Heart right ventricle (tissue), 16 donors: ENCODE measurements at regions not wholly inside any gene's neighbourhood (a gene's known extent, or its start where the extent isn't known, plus 50 kb on each side); places are given as distances from the start of the nearest gene placed in this dataset.

Experiments used
- ATAC-seq, 8 donors: fragments of 200-7000 bp; cut with Tn5 transposase; one replicate each; pipeline ENCODE4 v1.9.1; 2020; ENCODE audit warnings: mild to moderate bottlenecking in 8 of 8, moderate library complexity in 8 of 8, moderate number of reproducible peaks in 1 of 8
- DNase-seq, 2 donors: peaks; one replicate each; pipeline ENCODE4 v3.0.0-alpha.2; 2020
- H3K27ac ChIP-seq, 10 donors: fragments of 200-600 bp; sonication (generic) in 2 of 10; one replicate each; pipeline versions ENCODE4 v1.5.0 to v1.8.0; 2020 to 2022; ENCODE audit warnings: mild to moderate bottlenecking in 3 of 10
- H3K27me3 ChIP-seq, 7 donors: fragments of 200-600 bp; one replicate each; pipeline ENCODE4 v1.8.0; 2021 to 2022; ENCODE audit warnings: mild to moderate bottlenecking in 2 of 7
- H3K36me3 ChIP-seq, 9 donors: fragments of 200-600 bp; sonication (generic) in 1 of 9; one replicate each; pipeline versions ENCODE4 v1.5.0 to v1.8.0; 2020 to 2022; ENCODE audit warnings: mild to moderate bottlenecking in 2 of 9
- H3K4me1 ChIP-seq, 9 donors: fragments of 200-600 bp; sonication (generic) in 1 of 9; one replicate each; pipeline versions ENCODE4 v1.5.0 to v1.8.0; 2020 to 2022; ENCODE audit warnings: mild to moderate bottlenecking in 4 of 9
- H3K4me3 ChIP-seq, 10 donors: fragments of 200-600 bp; sonication (generic) in 2 of 10; one replicate each; pipeline versions ENCODE4 v1.5.0 to v1.8.0; 2020 to 2022; ENCODE audit warnings: mild to moderate bottlenecking in 7 of 10, moderate library complexity in 2 of 10
- H3K9me3 ChIP-seq, 11 donors: fragments of 200-600 bp in 10 of 11; sonication (generic) in 2 of 11; one replicate each; pipeline versions ENCODE4 v1.5.0 to v1.8.0; 2013 to 2022; ENCODE audit warnings: mild to moderate bottlenecking in 2 of 11, control low read depth in 1 of 11, moderate library complexity in 1 of 11
- WGBS, 2 donors: extraction: QIAGEN DNeasy Blood & Tissue Kit; methylation state at CpG; one replicate each; pipeline ENCODE4 v1.1.7; 2013; ENCODE audit warnings: inconsistent platforms in 1 of 2; 5-methylcytosine and 5-hydroxymethylcytosine counted together
- intact Hi-C, 10 donors: fragments of 100-400 bp; cut with DNase I; formaldehyde crosslinking; loops; one replicate each; pipeline versions ENCODE4 v1.11.1 to v1.14.2; 2022
- TF ChIP-seq, protein P1 (sequence below), 9 donors: fragments of 200-600 bp; sonication (generic) in 2 of 9; IDR thresholded peaks; one replicate each; pipeline versions ENCODE4 v1.5.0 to v1.8.0; 2021 to 2022; ENCODE audit warnings: antibody characterized with exemption in 9 of 9, mild to moderate bottlenecking in 5 of 9, moderate library complexity in 1 of 9
- donor health status: Arrhythmogenic right ventricular cardiomyopathy.
- donor health status: ischemic (EF 13 %, LVEDD 7.1; RV severe dilation, severe dysfunction).
- donor health status: healthy with polysubstance abuse.
- donor health status: DM: no; HTN: yes; CAD: no.
- donor health status: DM: no; HTN: no; CAD: no.
- donor health status: ischemic (EF 25% LVEDD 6.9; RV normal size, moderate dysfunction).
- donor health status: ischemic (EF 25% LVEDD 5.7; RV mildly dilated, moderate dysfunction).
- donor health status: healthy.
- donor health status: DM: yes; HTN: yes; CAD: no.
- donor health status: Ischemic cardiomyopathy.
- donor health status: ischemic (EF 35%, LVEDD 5.7; RV mildly dilated, moderate dysfunction).
- donor health status: nonischemic (EF 11% LVEDD 7.7; RV severe dilation, severe dysfunction).
- donor health status: DM: yes; HTN: yes; CAD: no.
- donor health status: PGD.
- donor health status: ischemic (EF 29% LVEDD 5.4; RV normal size, mild dysfunction).
- donor health status: nonischemic (EF 23%, LVEDD 6.1; RV moderate dilation, normal function).

DNA sequence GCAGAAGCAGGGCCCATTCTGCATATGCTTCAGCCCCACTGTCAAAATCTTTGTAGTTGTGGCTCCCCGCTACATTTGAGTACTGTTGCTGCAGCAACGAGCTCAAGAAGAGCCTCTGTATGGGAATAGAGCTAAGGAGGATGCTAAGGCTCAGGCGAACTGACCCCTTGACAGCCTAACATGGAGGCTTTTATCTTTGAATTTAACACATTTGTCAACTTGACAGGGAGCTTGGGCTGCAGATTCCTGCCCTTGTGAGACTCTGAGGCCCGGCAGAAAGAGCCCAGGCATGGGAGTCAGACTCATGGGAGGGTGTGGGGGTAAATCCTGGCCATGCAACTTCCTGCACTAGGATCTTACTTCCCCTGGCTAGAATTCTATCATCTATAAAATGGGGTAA lies 278.7 kb upstream of the CITED2 start:
- 75 to 80% methylated on average over 4 of the region's 4 CpGs for WGBS, 2 donors
- Histone ChIP-seq H3K27me3 (no peaks in the 10 kb centered on the region), H3K4me3 (no peak overlapping the region), H3K4me1 (peaks cover 0 to 12% (median 0%) of the 10 kb centered on the region in 9 donors), H3K9me3 (peaks cover 0 to 8% (median 0%) of the 10 kb centered on the region in 11 donors), H3K36me3 (no peaks in the 10 kb centered on the region), H3K27ac (no peak overlapping the region)
- ATAC-seq = no peak
- no peak for DNase-seq
- TF ChIP-seq, protein P1, sequence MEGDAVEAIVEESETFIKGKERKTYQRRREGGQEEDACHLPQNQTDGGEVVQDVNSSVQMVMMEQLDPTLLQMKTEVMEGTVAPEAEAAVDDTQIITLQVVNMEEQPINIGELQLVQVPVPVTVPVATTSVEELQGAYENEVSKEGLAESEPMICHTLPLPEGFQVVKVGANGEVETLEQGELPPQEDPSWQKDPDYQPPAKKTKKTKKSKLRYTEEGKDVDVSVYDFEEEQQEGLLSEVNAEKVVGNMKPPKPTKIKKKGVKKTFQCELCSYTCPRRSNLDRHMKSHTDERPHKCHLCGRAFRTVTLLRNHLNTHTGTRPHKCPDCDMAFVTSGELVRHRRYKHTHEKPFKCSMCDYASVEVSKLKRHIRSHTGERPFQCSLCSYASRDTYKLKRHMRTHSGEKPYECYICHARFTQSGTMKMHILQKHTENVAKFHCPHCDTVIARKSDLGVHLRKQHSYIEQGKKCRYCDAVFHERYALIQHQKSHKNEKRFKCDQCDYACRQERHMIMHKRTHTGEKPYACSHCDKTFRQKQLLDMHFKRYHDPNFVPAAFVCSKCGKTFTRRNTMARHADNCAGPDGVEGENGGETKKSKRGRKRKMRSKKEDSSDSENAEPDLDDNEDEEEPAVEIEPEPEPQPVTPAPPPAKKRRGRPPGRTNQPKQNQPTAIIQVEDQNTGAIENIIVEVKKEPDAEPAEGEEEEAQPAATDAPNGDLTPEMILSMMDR (IDR thresholded peaks at IDR 0.05) = no peak
- intact Hi-C loops = no loop called here

DNA sequence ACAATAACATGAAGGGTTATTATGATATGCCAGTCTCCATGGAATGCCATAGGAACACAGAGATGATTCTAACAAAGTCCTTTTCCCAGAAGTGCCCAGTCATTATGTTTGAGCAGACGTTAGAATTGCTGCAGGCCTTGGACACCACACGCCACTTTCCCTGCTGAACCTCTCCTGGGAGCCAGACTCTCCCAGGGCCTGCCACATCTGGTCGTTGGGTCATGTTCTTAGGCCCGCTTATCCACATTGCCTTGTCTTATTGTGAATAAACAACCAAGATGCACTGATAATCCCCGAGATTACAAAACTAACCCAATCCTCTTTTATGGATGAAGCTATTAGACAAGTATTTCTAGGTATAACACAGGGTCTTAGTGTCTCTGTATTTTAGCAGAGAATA lies 276.5 kb upstream of the CITED2 start:
- no peaks in the 10 kb centered on the region for H3K36me3 ChIP-seq
- peaks cover 0 to 19% (median 0%) of the 10 kb centered on the region in 11 donors for H3K9me3 ChIP-seq
- no peak for ATAC-seq
- DNase-seq = no peak
- H3K27ac ChIP-seq = no peak overlapping the region
- H3K4me1 ChIP-seq = peaks cover 0 to 12% (median 0%) of the 10 kb centered on the region in 9 donors
- intact Hi-C loops = no loop called here
- TF ChIP-seq, protein P1 (IDR thresholded peaks at IDR 0.05) = no peak
- 76% methylated on average over 5 of the region's 5 CpGs for WGBS, 2 donors
- no peaks in the 10 kb centered on the region for H3K27me3 ChIP-seq
- H3K4me3 ChIP-seq = no peak overlapping the region

DNA sequence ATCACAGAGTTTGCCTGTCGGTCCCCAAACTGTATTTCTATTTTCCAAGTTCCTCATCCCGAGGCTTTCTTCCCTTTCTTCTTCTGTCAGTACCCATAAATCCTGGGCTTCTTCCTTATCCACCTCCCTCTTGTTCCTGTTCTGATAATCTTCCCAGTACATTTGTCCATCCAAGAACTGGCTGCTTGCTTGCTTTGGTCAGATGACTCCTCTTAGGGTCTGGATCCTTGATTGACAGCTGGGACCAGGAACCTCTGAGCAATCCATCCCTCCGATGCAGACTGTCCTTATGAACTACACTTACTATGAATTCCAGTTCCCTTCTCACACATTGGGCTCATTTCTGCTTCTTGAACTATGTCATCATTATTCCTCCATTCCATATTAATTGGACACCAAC lies 275.3 kb upstream of the CITED2 start:
- whole genome bisulfite sequencing, 2 donors = 78 to 81% methylated on average over 3 of the region's 3 CpGs
- no peaks in the 10 kb centered on the region for H3K36me3 ChIP-seq
- intact Hi-C loops = no loop called here
- H3K27ac ChIP-seq = peak overlapping the region in 1 of 10 donors; percentile 57
- peaks cover 0 to 15% (median 5%) of the 10 kb centered on the region in 9 donors for H3K4me1 ChIP-seq
- ATAC-seq (peak in 1 of 8 donors; percentile 22), DNase-seq (no peak)
- TF ChIP-seq, protein P1 (IDR thresholded peaks at IDR 0.05) = no peak
- peaks cover 0 to 19% (median 0%) of the 10 kb centered on the region in 11 donors for H3K9me3 ChIP-seq
- no peaks in the 10 kb centered on the region for H3K27me3 ChIP-seq
- no peak overlapping the region for H3K4me3 ChIP-seq

DNA sequence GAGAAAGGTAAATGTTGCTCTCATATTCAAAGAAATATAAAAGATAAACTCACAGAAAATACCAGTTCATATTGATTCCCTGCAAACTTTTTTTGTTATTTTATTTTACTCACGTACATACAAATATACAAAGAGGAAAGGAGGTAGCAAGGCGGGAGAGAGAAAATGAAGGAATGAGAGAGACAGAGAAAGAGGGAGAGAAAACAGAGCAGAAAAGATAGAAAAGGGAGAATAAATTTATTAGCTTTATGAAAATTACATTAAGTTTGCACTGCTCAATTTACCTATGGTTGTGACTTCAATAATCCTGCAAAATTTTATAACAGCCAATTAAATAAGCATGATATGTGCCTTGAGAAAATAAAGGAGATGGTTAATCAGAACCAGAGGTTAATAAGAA lies 274.7 kb upstream of the CITED2 start:
- ATAC-seq = no peak
- WGBS, 2 donors = 71 to 100% methylated on average over 2 of the region's 2 CpGs
- TF ChIP-seq, protein P1 (IDR thresholded peaks at IDR 0.05) = no peak
- Histone ChIP-seq H3K4me1 (peaks cover 0 to 20% (median 9%) of the 10 kb centered on the region in 9 donors), H3K36me3 (no peaks in the 10 kb centered on the region), H3K4me3 (no peak overlapping the region), H3K9me3 (peaks cover 0 to 19% (median 0%) of the 10 kb centered on the region in 11 donors), H3K27me3 (no peaks in the 10 kb centered on the region), H3K27ac (peak overlapping the region in 1 of 10 donors; percentile 57)
- intact Hi-C loops = no loop called here
- no peak for DNase-seq
